AG09309 (cell line): ENCODE measurements at regions not wholly inside any gene's neighbourhood (a gene's known extent, or its start where the extent isn't known, plus 50 kb on each side); places are given as distances from the start of the nearest gene placed in this dataset.

Experiments
- DNase-seq: peaks from one replicate; pipeline ENCODE4 v3.0.0-alpha.2; 2010; ENCODE audit warnings: low read depth
- H3K4me3 ChIP-seq: 2 replicates; pipeline ENCODE4 v1.5.1; 2011; ENCODE audit warnings: mild to moderate bottlenecking, low read depth, low read length, moderate library complexity; ENCODE audit not compliant: control insufficient read depth
- TF ChIP-seq, protein P1 (sequence below): IDR thresholded peaks from 2 replicates; pipeline ENCODE4 v1.5.1; 2011; ENCODE audit warnings: mild to moderate bottlenecking, low read depth, low read length, inconsistent platforms; ENCODE audit not compliant: insufficient read depth, control insufficient read depth; ENCODE audit errors: missing control alignments

DNA sequence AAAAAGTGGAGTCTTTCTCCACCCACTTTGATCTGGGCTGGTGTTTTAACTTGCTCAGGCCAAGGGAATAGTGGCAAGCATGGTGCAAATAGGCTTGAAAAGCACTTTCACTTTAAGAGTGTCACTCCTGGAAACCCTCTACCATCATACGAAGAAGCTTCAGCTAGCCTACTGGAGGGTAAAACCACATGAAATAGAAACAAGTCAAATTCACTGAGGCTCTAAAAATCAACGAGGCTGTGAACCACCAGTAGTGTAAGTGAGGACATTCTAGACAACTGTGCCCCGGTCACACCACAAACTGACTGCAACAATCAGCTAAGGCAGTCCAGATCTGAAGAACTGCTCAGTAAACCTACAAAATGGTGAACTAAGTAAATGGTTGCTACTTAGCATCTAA lies 2366.3 kb upstream of the C9orf72 start:
- H3K4me3 ChIP-seq: no peak overlapping the region
- DNase-seq: no peak
- TF ChIP-seq, protein P1, sequence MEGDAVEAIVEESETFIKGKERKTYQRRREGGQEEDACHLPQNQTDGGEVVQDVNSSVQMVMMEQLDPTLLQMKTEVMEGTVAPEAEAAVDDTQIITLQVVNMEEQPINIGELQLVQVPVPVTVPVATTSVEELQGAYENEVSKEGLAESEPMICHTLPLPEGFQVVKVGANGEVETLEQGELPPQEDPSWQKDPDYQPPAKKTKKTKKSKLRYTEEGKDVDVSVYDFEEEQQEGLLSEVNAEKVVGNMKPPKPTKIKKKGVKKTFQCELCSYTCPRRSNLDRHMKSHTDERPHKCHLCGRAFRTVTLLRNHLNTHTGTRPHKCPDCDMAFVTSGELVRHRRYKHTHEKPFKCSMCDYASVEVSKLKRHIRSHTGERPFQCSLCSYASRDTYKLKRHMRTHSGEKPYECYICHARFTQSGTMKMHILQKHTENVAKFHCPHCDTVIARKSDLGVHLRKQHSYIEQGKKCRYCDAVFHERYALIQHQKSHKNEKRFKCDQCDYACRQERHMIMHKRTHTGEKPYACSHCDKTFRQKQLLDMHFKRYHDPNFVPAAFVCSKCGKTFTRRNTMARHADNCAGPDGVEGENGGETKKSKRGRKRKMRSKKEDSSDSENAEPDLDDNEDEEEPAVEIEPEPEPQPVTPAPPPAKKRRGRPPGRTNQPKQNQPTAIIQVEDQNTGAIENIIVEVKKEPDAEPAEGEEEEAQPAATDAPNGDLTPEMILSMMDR: no peak

DNA sequence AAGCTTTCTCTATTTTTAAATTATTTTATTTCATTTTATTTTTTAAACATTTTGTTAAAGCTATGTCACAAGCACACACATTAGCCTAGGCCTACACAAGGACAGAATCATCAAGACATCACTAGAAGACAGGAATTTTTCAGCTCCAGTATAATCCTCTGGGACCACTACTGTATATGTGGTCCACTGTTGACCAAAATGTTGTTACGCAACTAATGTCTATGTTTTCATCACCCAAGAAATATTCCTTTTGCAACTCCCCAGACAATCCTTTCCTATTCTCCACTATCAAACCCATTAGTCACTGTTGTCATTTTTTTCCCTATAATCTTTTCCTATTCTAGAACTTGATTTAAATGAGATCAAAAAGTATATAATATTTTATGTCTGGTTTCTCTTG lies 2371.7 kb upstream of the C9orf72 start:
- DNase-seq: no peak
- no peak overlapping the region for H3K4me3 ChIP-seq
- TF ChIP-seq, protein P1: no peak

DNA sequence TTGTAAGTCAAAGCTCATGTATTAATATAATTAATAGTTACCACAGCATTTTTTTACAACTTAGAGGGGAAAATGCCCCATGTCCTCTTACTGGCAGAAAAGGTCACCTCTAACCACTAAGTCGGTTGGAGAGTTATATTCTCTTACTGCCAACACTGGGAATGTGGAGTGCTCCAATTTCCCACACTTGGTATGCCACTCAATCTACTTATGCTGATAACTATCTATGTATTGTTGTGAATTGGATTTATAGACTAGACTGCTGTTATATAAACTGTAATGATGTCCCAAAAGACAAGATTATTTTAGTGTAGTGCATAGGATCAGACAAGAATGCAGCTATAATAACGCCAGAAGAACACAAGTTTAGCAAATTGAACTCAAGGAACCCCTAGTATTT lies 2385.2 kb upstream of the C9orf72 start:
- TF ChIP-seq, protein P1: no peak
- no peak for DNase-seq
- no peak overlapping the region for H3K4me3 ChIP-seq

DNA sequence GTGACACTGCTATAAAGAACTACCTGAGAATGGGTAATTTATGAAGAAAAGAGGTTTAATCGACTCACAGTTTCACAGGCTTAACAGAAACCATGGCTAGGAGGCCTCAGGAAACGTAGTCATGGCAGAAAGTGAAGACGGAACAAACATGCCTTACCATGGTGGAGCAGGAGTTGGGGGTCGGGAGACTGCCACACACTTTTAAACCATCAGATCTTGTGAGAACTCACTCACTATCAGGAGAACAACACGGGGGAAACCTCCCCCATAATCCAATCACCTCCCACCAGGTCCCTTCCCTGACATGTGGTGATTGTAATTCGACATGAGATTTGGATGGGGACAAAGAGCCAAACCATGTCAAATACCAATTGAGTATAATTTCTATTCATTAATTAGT lies 2392.6 kb upstream of the C9orf72 start:
- no peak for DNase-seq
- TF ChIP-seq, protein P1: no peak
- H3K4me3 ChIP-seq: no peak overlapping the region

DNA sequence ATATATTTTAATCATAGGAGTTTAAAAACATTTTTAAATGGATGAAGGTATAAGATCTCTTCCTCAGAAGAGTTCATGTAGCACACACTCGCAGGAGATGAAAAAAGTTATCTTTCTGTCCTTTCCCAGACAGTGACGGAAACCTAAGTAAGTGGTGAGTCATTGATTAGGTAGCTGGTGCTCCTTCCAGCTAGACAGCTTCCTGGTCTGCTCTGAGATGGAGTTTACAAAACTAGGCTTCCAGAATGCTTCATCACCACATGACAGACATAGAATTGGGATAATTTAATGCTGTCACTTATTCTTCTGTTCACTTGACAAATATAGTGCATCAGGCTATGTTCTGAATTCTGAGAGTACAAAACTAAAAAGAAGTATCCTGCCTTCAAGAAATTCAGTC lies 2393.0 kb upstream of the C9orf72 start:
- H3K4me3 ChIP-seq: no peak overlapping the region
- TF ChIP-seq, protein P1: no peak
- no peak for DNase-seq

DNA sequence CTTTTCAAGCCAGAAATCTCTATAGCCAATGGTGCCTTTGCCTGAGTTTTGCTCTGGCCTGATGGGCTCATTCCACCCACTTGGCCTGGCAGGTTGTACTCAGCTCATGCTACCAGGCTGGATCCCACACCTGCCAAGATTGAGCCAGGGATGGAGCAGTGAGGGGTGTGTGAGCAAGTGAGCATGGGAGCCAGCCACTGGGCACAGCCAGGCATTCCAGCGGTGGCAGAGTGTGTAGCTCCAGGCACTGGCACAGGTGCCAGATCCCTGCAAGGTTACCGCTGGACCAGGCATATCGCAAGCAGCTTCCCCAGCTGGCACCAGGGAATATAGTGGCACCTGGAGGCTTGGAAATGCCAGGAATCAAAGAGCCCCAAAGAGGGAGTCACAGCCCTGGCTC lies 2395.6 kb upstream of the C9orf72 start:
- TF ChIP-seq, protein P1: no peak
- no peak overlapping the region for H3K4me3 ChIP-seq
- DNase-seq: no peak

DNA sequence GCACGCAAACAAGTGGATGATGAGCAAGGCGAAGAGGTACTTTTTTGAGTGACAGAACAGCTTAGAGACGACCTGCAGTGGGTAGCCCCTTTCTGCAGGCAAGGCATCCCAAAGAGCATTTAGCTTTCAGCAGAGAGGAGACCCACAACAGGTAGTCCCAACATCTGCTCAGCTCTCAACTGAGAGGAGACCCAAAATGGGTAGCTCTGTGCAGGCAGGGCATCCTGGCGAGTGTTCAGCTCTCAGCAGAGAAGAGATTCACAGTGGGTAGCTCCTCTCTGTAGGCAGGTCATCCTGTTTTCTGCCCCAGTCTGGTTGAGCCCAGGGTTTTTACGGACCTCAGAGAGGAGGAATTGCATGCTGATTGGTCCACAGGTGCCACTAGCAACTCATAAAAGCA lies 2396.1 kb upstream of the C9orf72 start:
- no peak for DNase-seq
- no peak overlapping the region for H3K4me3 ChIP-seq
- TF ChIP-seq, protein P1: no peak
